K562 (cell line): ENCODE measurements at regions not wholly inside any gene's neighbourhood (a gene's known extent, or its start where the extent isn't known, plus 50 kb on each side); places are given as distances from the start of the nearest gene placed in this dataset.

ENCODE experiments used
- ATAC-seq: fragments of 200-7000 bp; cut with Tn5 transposase; 3 replicates; pipeline ENCODE4 v1.9.1; 2020; ENCODE audit warnings: moderate library complexity
- BruUV-seq: library from RNA; stranded (reverse); fragments of 400-500 nt; replicated peaks from 2 replicates; lab custom pipeline; 2021; lab: Mats Ljungman, UMichigan
- CTCF ChIA-PET: fragments of 300-600 bp; formaldehyde crosslinking; extraction: SDS; loops from one replicate; lab custom pipeline; 2021; ENCODE audit warnings: low intra/inter-chr PET ratio; lab: Yijun Ruan, JAX
- POLR2A ChIA-PET: fragments of 300-600, 350-650 bp; sonication (Branson Sonifier 250); formaldehyde crosslinking; extraction: SDS; loops from one replicate; lab custom pipeline; 2021; ENCODE audit warnings: antibody characterized with exemption, inconsistent platforms; lab: Yijun Ruan, JAX
- DNase-seq, 4 experiments: peaks; one replicate each; pipeline versions ENCODE4 v3.0.0 to v3.0.0-alpha.2; 2011 to 2018; ENCODE audit warnings: low spot score in 3 of 4, mixed read lengths in 3 of 4; ENCODE audit errors: extremely low read depth in 1 of 4
- FAIRE-seq: peaks from 2 replicates; lab custom pipeline; 2011; peaks lifted over from hg19 to GRCh38; lab: Jason Lieb, UNC
- H2AFZ ChIP-seq: 2 replicates; pipeline ENCODE4 v1.6.0; 2011; ENCODE audit warnings: low read depth, low read length, control low read depth, inconsistent platforms
- H3K27ac ChIP-seq: fragments of 200-600 bp; 3 replicates; pipeline ENCODE4 v1.8.0; 2011; ENCODE audit warnings: low read depth, mild to moderate bottlenecking, control low read depth, inconsistent platforms, low read length, moderate library complexity, mixed read lengths; ENCODE audit errors: extremely low read depth
- H3K27me3 ChIP-seq, 2 experiments: fragments of 300-600 bp in 1 of 2; 2 replicates in 1 of 2; 3 replicates in 1 of 2; pipeline versions ENCODE4 v1.6.0 to v1.8.0; 2011; ENCODE audit warnings: inconsistent platforms in 2 of 2, low read length in 2 of 2, mild to moderate bottlenecking in 1 of 2, mixed read lengths in 1 of 2, moderate library complexity in 1 of 2; ENCODE audit not compliant: control insufficient read depth in 2 of 2, insufficient read depth in 2 of 2
- H3K36me3 ChIP-seq: fragments of 300-600 bp; 3 replicates; pipeline ENCODE4 v1.8.0; 2011; ENCODE audit warnings: mild to moderate bottlenecking, low read length, inconsistent platforms; ENCODE audit not compliant: control insufficient read depth, insufficient read depth
- H3K4me1 ChIP-seq, 2 experiments: fragments of 200-600 bp in 1 of 2; replicated peaks in 1 of 2; 2 replicates in 1 of 2; 3 replicates in 1 of 2; pipeline versions ENCODE4 v1.5.1 to v1.8.0; 2011; ENCODE audit warnings: inconsistent platforms in 2 of 2, low read length in 2 of 2, mild to moderate bottlenecking in 1 of 2, mixed read lengths in 1 of 2, moderate library complexity in 1 of 2; ENCODE audit not compliant: control insufficient read depth in 2 of 2, insufficient read depth in 2 of 2
- H3K4me2 ChIP-seq: 2 replicates; pipeline ENCODE4 v1.6.1; 2011; ENCODE audit warnings: low read length, control low read depth, inconsistent platforms, mixed read lengths; ENCODE audit not compliant: insufficient read depth
- H3K4me3 ChIP-seq: fragments of 200-600 bp; sonication (generic), shearing (Covaris generic); 2 replicates; pipeline ENCODE4 v1.5.1; 2016; ENCODE audit warnings: control low read depth, inconsistent platforms
- H3K79me2 ChIP-seq: fragments of 200-600 bp; 3 replicates; pipeline ENCODE4 v1.8.0; 2011; ENCODE audit warnings: low read length, inconsistent platforms; ENCODE audit not compliant: control insufficient read depth, insufficient read depth
- H3K9ac ChIP-seq, 2 experiments: 2 replicates each; pipeline versions ENCODE4 v1.6.0 to v1.6.1; 2011; ENCODE audit warnings: low read depth in 2 of 2, low read length in 2 of 2, control low read depth in 1 of 2, inconsistent platforms in 1 of 2, mild to moderate bottlenecking in 1 of 2, mixed read lengths in 1 of 2; ENCODE audit not compliant: insufficient read depth in 1 of 2
- H3K9me1 ChIP-seq: one replicate; pipeline ENCODE4 v1.6.0; 2011; ENCODE audit warnings: inconsistent platforms, mild to moderate bottlenecking, low read length, moderate library complexity; ENCODE audit not compliant: control insufficient read depth, insufficient read depth
- H3K9me3 ChIP-seq: replicated peaks from 2 replicates; pipeline ENCODE4 v1.5.1; 2011; ENCODE audit warnings: low read depth, low read length, inconsistent platforms; ENCODE audit not compliant: control insufficient read depth, insufficient read depth
- H4K20me1 ChIP-seq: replicated peaks from 2 replicates; pipeline ENCODE4 v1.6.1; 2011; ENCODE audit warnings: low read length, inconsistent platforms, mixed read lengths; ENCODE audit not compliant: control insufficient read depth, insufficient read depth
- ARNT ChIP-seq, 2 experiments: fragments of 450-650 bp; IDR thresholded peaks; 2 replicates each; pipeline ENCODE4 v1.6.1; 2016; ENCODE audit warnings: mild to moderate bottlenecking in 1 of 2
- CHD1 ChIP-seq: fragments of 200-600 bp; sonication (generic); IDR thresholded peaks from one replicate; pipeline ENCODE4 v1.6.1; 2012; ENCODE audit warnings: mild to moderate bottlenecking, moderate library complexity, low read length, inconsistent platforms
- CREB1 ChIP-seq, 2 experiments: sonication (generic) in 1 of 2; formaldehyde crosslinking in 1 of 2; IDR thresholded peaks; 2 replicates each; pipeline versions ENCODE4 v1.6.1 to v1.8.0; 2012 to 2022; ENCODE audit warnings: inconsistent platforms in 1 of 2, mild to moderate bottlenecking in 1 of 2, missing genetic modification reagents in 1 of 2, moderate library complexity in 1 of 2
- CREB5 ChIP-seq: fragments of 250-450 bp; sonication (Bioruptor Pico); IDR thresholded peaks from 2 replicates; pipeline ENCODE4 v1.5.0; 2020; ENCODE audit warnings: mild to moderate bottlenecking
- HDAC8 ChIP-seq: fragments of 450-650 bp; IDR thresholded peaks from 2 replicates; pipeline ENCODE4 v1.6.1; 2016; ENCODE audit warnings: mild to moderate bottlenecking, missing genetic modification characterization, moderate library complexity, missing compliant biosample characterization
- NCOR1 ChIP-seq: fragments of 450-650 bp; IDR thresholded peaks from 2 replicates; pipeline ENCODE4 v1.6.1; 2016; ENCODE audit warnings: mild to moderate bottlenecking, moderate library complexity
- TARDBP ChIP-seq: fragments of 450-650 bp; IDR thresholded peaks from 2 replicates; pipeline ENCODE4 v1.6.1; 2016
- ZNF280A ChIP-seq: fragments of 450-650 bp; IDR thresholded peaks from 2 replicates; pipeline ENCODE4 v1.6.1; 2018; ENCODE audit warnings: mild to moderate bottlenecking, low read depth; ENCODE audit not compliant: partially characterized antibody
- WGBS: fragments of 100-300 bp; shearing (Covaris generic); methylation state at CpG from one replicate; pipeline ENCODE4 v1.1.6; 2016; ENCODE audit warnings: low coverage, mixed read lengths; ENCODE audit not compliant: insufficient coverage; ENCODE audit errors: missing lambda C conversion rate; 5-methylcytosine and 5-hydroxymethylcytosine counted together
- in situ Hi-C: fragments of 300-500 bp; cut with MboI; formaldehyde crosslinking; loops from 4 replicates; pipeline ENCODE4 v1.15.0; 2018; ENCODE audit warnings: inconsistent platforms, mixed read lengths
- intact Hi-C: fragments of 100-400 bp; cut with micrococcal nuclease; formaldehyde crosslinking; loops from 2 replicates; pipeline ENCODE4 v1.14.2; 2022
- TF ChIP-seq, protein P1 (sequence below): fragments of 450-650 bp; formaldehyde crosslinking; IDR thresholded peaks from 2 replicates; pipeline ENCODE4 v1.4.0; 2020; ENCODE audit warnings: mild to moderate bottlenecking

- H3K4me2 ChIP-seq = no peak overlapping the region
- no peaks in the 10 kb centered on the region for H3K27me3 ChIP-seq
- no peak for DNase-seq
- WGBS = 43% methylated on average over 5 of the region's 5 CpGs
- intact Hi-C loops = no loop called here
- H2AFZ ChIP-seq = no peak overlapping the region
- ChIA-PET CTCF (interaction anchor here (0.6 kb wide), 1 partner anchor 732 kb away, joined by 6 read pairs; no protein-coding TSS in a partner anchor), POLR2A (no interaction called here)
- no TSS peak for BruUV-seq
- H3K79me2 ChIP-seq = no peaks in the 10 kb centered on the region
- H3K9me1 ChIP-seq = no peaks in the 10 kb centered on the region
- FAIRE-seq = no peak
- no peaks in the 10 kb centered on the region for H3K9me3 ChIP-seq
- H4K20me1 ChIP-seq = no peaks in the 10 kb centered on the region
- H3K27ac ChIP-seq = no peak overlapping the region
- in situ Hi-C loops = no loop called here
- no peaks in the 10 kb centered on the region for H3K36me3 ChIP-seq
- no peak for ATAC-seq
- H3K4me1 ChIP-seq = no peaks in the 10 kb centered on the region
- H3K4me3 ChIP-seq = no peak overlapping the region
- H3K9ac ChIP-seq = no peak overlapping the region
- TF ChIP-seq ARNT (IDR thresholded peaks at IDR 0.05) (no peak), HDAC8 (no peak), CHD1 (no peak), CREB5 (CRISPR knock-in tag) (no peak), ZNF280A (no peak), CREB1 (IDR thresholded peaks at IDR 0.05) (no peak), CREB1 (CRISPR knock-in tag; IDR thresholded peaks at IDR 0.05) (no peak), TARDBP (no peak), NCOR1 (no peak)
- TF ChIP-seq, protein P1, sequence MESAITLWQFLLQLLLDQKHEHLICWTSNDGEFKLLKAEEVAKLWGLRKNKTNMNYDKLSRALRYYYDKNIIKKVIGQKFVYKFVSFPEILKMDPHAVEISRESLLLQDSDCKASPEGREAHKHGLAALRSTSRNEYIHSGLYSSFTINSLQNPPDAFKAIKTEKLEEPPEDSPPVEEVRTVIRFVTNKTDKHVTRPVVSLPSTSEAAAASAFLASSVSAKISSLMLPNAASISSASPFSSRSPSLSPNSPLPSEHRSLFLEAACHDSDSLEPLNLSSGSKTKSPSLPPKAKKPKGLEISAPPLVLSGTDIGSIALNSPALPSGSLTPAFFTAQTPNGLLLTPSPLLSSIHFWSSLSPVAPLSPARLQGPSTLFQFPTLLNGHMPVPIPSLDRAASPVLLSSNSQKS (CRISPR knock-in tag) = no peak
Measured at GRCh38 chr12:28053564-28053963, 81.0 kb upstream of the PTHLH start.
